ENCODE measurements at regions not wholly inside any gene's neighbourhood (a gene's known extent, or its start where the extent isn't known, plus 50 kb on each side); places are given as distances from the start of the nearest gene placed in this dataset.

GRCh38 chr6:76441875-76442274, 369.4 kb upstream of the IMPG1 start (continued):
- TF ChIP-seq CTCF (IDR thresholded peaks at IDR 0.05 in 2 of 3, conservative IDR thresholded peaks at IDR 0.05 in 1 of 3; ENCODE audit: borderline replicate concordance in 1 of 3, insufficient read depth in 1 of 3, low read depth in 2 of 3, low read length in 2 of 3): no peak
- TF ChIP-seq ATF3 (IDR thresholded peaks at IDR 0.05): no peak

GRCh38 chr6:76439811-76440210, 367.3 kb upstream of the IMPG1 start:
- intact Hi-C loops (cut with micrococcal nuclease): no loop called here
- ChIA-PET POLR2A (no interaction called here), RAD21 (ENCODE audit: low non-redundant PET in 1 of 2, low total read pairs in 2 of 2, uncharacterized antibody in 2 of 2, unreplicated experiment in 2 of 2) (no interaction called here), CTCF (no interaction called here)
- Histone ChIP-seq H2AFZ (ENCODE audit: low read depth, low read length, poor library complexity, severe bottlenecking) (no peak overlapping the region), H3K27ac (ENCODE audit: low read depth, low read length) (no peak overlapping the region), H3K79me2 (ENCODE audit: insufficient read depth, low read length) (no peaks in the 10 kb centered on the region), H3K9ac (ENCODE audit: low read length) (no peak overlapping the region), H3K9me2 (ENCODE audit: insufficient read depth) (no peaks in the 10 kb centered on the region), H3K4me2 (ENCODE audit: low read length) (no peak overlapping the region), H3K4me3 (replicated peaks in 1 of 2; ENCODE audit: low read depth in 1 of 2, low read length in 2 of 2) (no peak overlapping the region), H3K36me3 (ENCODE audit: control insufficient read depth in 1 of 2, insufficient read depth in 2 of 2, low read length in 2 of 2) (no peaks in the 10 kb centered on the region), H4K20me1 (ENCODE audit: insufficient read depth) (no peaks in the 10 kb centered on the region), H3K9me3 (ENCODE audit: control insufficient read depth in 1 of 2, insufficient read depth in 1 of 2, low read depth in 1 of 2, low read length in 2 of 2) (no peaks in the 10 kb centered on the region), H3K27me3 (ENCODE audit: insufficient read depth, low read length) (no peaks in the 10 kb centered on the region), H3K4me1 (ENCODE audit: control insufficient read depth in 1 of 2, insufficient read depth in 2 of 2, low read length in 2 of 2) (no peaks in the 10 kb centered on the region)
- DNase-seq (ENCODE audit: low read depth, low spot score) (no peak), ATAC-seq (no peak)
- no peak for TF ChIP-seq EZH2phosphoT487 (IDR thresholded peaks at IDR 0.05; ENCODE audit: borderline replicate concordance)
- no peak for TF ChIP-seq CEBPB (IDR thresholded peaks at IDR 0.05; ENCODE audit: low read depth)
- no peak for TF ChIP-seq YY1 (IDR thresholded peaks at IDR 0.05; ENCODE audit: extremely low read depth, insufficient replicate concordance, low read depth, low read length)
- TF ChIP-seq MAX (IDR thresholded peaks at IDR 0.05): no peak
- TF ChIP-seq JUND (IDR thresholded peaks at IDR 0.05): no peak
- TF ChIP-seq ATF3 (IDR thresholded peaks at IDR 0.05): no peak
- TF ChIP-seq POLR2A (IDR thresholded peaks at IDR 0.05; ENCODE audit: borderline replicate concordance, extremely low read depth, insufficient read depth, insufficient read length): no peak
- no peak for TF ChIP-seq SP1 (IDR thresholded peaks at IDR 0.05; ENCODE audit: low read depth)
- no TSS peak for BruUV-seq (replicated peaks)
